T-cell (primary cell): ENCODE measurements at regions not wholly inside any gene's neighbourhood (a gene's known extent, or its start where the extent isn't known, plus 50 kb on each side); places are given as distances from the start of the nearest gene placed in this dataset.

ENCODE experiments used
- ATAC-seq, 4 experiments: fragments of 200-7000 bp in 3 of 4; fragments of 150-1000 bp in 1 of 4; cut with Tn5 transposase; replicated peaks in 1 of 4; 1 replicate in 3 of 4; 2 replicates in 1 of 4; pipeline ENCODE4 v1.10.0; 2021; ENCODE audit warnings: moderate library complexity in 3 of 4, mild to moderate bottlenecking in 2 of 4, moderate number of reproducible peaks in 1 of 4
- CTCF ChIA-PET, 2 donors: fragments of 300-600 bp; sonication (Branson Sonifier 250); formaldehyde crosslinking; loops; one replicate each; lab custom pipeline; 2022; ENCODE audit warnings: antibody characterized with exemption in 2 of 2; lab: Charles Lee
- POLR2A ChIA-PET, 2 donors: fragments of 300-600 bp; sonication (Branson Sonifier 250); formaldehyde crosslinking; loops; one replicate each; lab custom pipeline; 2022; ENCODE audit warnings: antibody characterized with exemption in 2 of 2; lab: Charles Lee
- DNase-seq, 35 experiments: peaks; one replicate each; pipeline versions ENCODE4 v3.0.0 to v3.0.0-alpha.2; 2013 to 2023
- H3K27ac ChIP-seq: one replicate; pipeline ENCODE4 v1.5.1; 2013; ENCODE audit warnings: low read length
- H3K27me3 ChIP-seq, 2 experiments: replicated peaks in 1 of 2; 1 replicate in 1 of 2; 2 replicates in 1 of 2; pipeline versions ENCODE4 v1.6.1 to v1.7.0; 2013; ENCODE audit warnings: low read length in 1 of 2, mixed read lengths in 1 of 2; ENCODE audit not compliant: control insufficient read depth in 2 of 2, insufficient read depth in 2 of 2; ENCODE audit errors: extremely low read depth in 1 of 2
- H3K36me3 ChIP-seq, 2 donors: 1 replicate in 1 of 2; 2 replicates in 1 of 2; pipeline versions ENCODE4 v1.6.1 to v1.7.0; 2013; ENCODE audit warnings: low read length in 1 of 2; ENCODE audit not compliant: control insufficient read depth in 2 of 2, insufficient read depth in 1 of 2; ENCODE audit errors: extremely low read depth in 1 of 2
- H3K4me1 ChIP-seq, 2 experiments: 1 replicate in 1 of 2; 2 replicates in 1 of 2; pipeline versions ENCODE4 v1.6.1 to v1.7.0; 2013; ENCODE audit warnings: low read length in 2 of 2, mixed read lengths in 1 of 2; ENCODE audit not compliant: insufficient read depth in 2 of 2, control insufficient read depth in 1 of 2; ENCODE audit errors: extremely low read depth in 1 of 2
- H3K4me3 ChIP-seq, 2 donors: 1 replicate in 1 of 2; 2 replicates in 1 of 2; pipeline versions ENCODE4 v1.5.1 to v1.7.0; 2013; ENCODE audit warnings: mild to moderate bottlenecking in 2 of 2, low read length in 1 of 2, moderate library complexity in 1 of 2; ENCODE audit not compliant: control insufficient read depth in 1 of 2; ENCODE audit errors: extremely low read depth in 1 of 2
- H3K9me3 ChIP-seq: 2 replicates; pipeline ENCODE4 v1.7.0; 2013
- H3K27ac Mint-ChIP-seq, 2 donors: one replicate each; pipeline ENCODE4 v1.8.0; 2020 to 2021; ENCODE audit warnings: mild to moderate bottlenecking in 2 of 2, mixed read lengths in 2 of 2
- H3K27me3 Mint-ChIP-seq, 2 donors: one replicate each; pipeline ENCODE4 v1.8.0; 2021 to 2022; ENCODE audit warnings: mixed read lengths in 2 of 2
- H3K36me3 Mint-ChIP-seq: one replicate; pipeline ENCODE4 v1.8.0; 2021; ENCODE audit warnings: mixed read lengths
- H3K4me1 Mint-ChIP-seq, 3 donors: one replicate each; pipeline ENCODE4 v1.8.0; 2020 to 2022; ENCODE audit warnings: mixed read lengths in 3 of 3, mild to moderate bottlenecking in 1 of 3
- H3K4me3 Mint-ChIP-seq, 3 donors: one replicate each; pipeline ENCODE4 v1.8.0; 2020 to 2022; ENCODE audit warnings: mild to moderate bottlenecking in 3 of 3, mixed read lengths in 3 of 3, moderate library complexity in 3 of 3
- H3K9me3 Mint-ChIP-seq, 3 donors: one replicate each; pipeline ENCODE4 v1.8.0; 2020 to 2022; ENCODE audit warnings: mixed read lengths in 3 of 3
- WGBS: methylation state at CpG from one replicate; pipeline ENCODE4 v1.1.5; 2013; ENCODE audit warnings: missing lambda C conversion rate; ENCODE audit not compliant: insufficient coverage; 5-methylcytosine and 5-hydroxymethylcytosine counted together

GRCh38 chr4:53651156-53651735 is 60.0 kb upstream of the LNX1 start:
- no peaks in the 10 kb centered on the region for H3K9me3 ChIP-seq
- ChIA-PET CTCF (no interaction called here), POLR2A (no interaction called here)
- WGBS, result no CpG with 5 or more reads among the region's 7 CpGs
- no peak overlapping the region for H3K27ac ChIP-seq
- Mint-ChIP-seq H3K4me3 (no peak overlapping the region), H3K27me3 (peaks cover 0 to 5% of the 10 kb centered on the region in 2 donors), H3K27ac (no peak overlapping the region), H3K4me1 (no peaks in the 10 kb centered on the region), H3K36me3 (no peaks in the 10 kb centered on the region), H3K9me3 (no peaks in the 10 kb centered on the region)
- H3K36me3 ChIP-seq, result no peaks in the 10 kb centered on the region
- DNase-seq (no peak), ATAC-seq (no peak)
- H3K4me1 ChIP-seq, result no peaks in the 10 kb centered on the region
- H3K27me3 ChIP-seq, result peaks cover 0 to 9% of the 10 kb centered on the region in 2 experiments
- H3K4me3 ChIP-seq, result no peak overlapping the region

GRCh38 chr4:53649357-53649756 is 58.1 kb upstream of the LNX1 start:
- ChIA-PET POLR2A (no interaction called here), CTCF (no interaction called here)
- H3K36me3 Mint-ChIP-seq, result no peaks in the 10 kb centered on the region

GRCh38 chr4:53647547-53647946 is 56.3 kb upstream of the LNX1 start:
- no peaks in the 10 kb centered on the region for H3K4me1 Mint-ChIP-seq
- POLR2A ChIA-PET, result no interaction called here

More at GRCh38 chr4:53649357-53649756, 58.1 kb upstream of the LNX1 start:
- H3K27me3 ChIP-seq, result peaks cover 0 to 9% of the 10 kb centered on the region in 2 experiments
- H3K4me3 ChIP-seq, result no peak overlapping the region
- H3K4me1 ChIP-seq, result no peaks in the 10 kb centered on the region
- no peaks in the 10 kb centered on the region for H3K9me3 ChIP-seq
- H3K27me3 Mint-ChIP-seq, result peaks cover 5 to 6% of the 10 kb centered on the region in 2 donors
- H3K27ac ChIP-seq, result no peak overlapping the region
- DNase-seq (no peak), ATAC-seq (no peak)
- H3K27ac Mint-ChIP-seq, result no peak overlapping the region
- WGBS, result 73% methylated on average over 1 of the region's 2 CpGs
- H3K4me3 Mint-ChIP-seq, result no peak overlapping the region
- H3K36me3 ChIP-seq, result no peaks in the 10 kb centered on the region
- no peaks in the 10 kb centered on the region for H3K4me1 Mint-ChIP-seq
- H3K9me3 Mint-ChIP-seq, result no peaks in the 10 kb centered on the region

GRCh38 chr4:53646795-53647194 is 55.5 kb upstream of the LNX1 start:
- 33% methylated on average over 1 of the region's 3 CpGs for WGBS
- no peaks in the 10 kb centered on the region for H3K9me3 Mint-ChIP-seq
- DNase-seq, result no peak
- no peak overlapping the region for H3K27ac Mint-ChIP-seq
- POLR2A ChIA-PET, result no interaction called here
- no peak for ATAC-seq
- H3K36me3 Mint-ChIP-seq, result no peaks in the 10 kb centered on the region
- H3K27me3 Mint-ChIP-seq, result peaks cover 5 to 7% of the 10 kb centered on the region in 2 donors
- no peak overlapping the region for H3K4me3 Mint-ChIP-seq
- CTCF ChIA-PET, result interaction anchor here in 1 of 2 donors (0.6 kb wide), 1 partner anchor 41 kb away, joined by 3 read pairs; no protein-coding TSS in a partner anchor
- Histone ChIP-seq H3K36me3 (no peaks in the 10 kb centered on the region), H3K27ac (no peak overlapping the region), H3K4me1 (no peaks in the 10 kb centered on the region), H3K27me3 (peaks cover 0 to 4% of the 10 kb centered on the region in 2 experiments), H3K4me3 (no peak overlapping the region), H3K9me3 (no peaks in the 10 kb centered on the region)
- no peaks in the 10 kb centered on the region for H3K4me1 Mint-ChIP-seq

More at GRCh38 chr4:53647547-53647946, 56.3 kb upstream of the LNX1 start:
- ATAC-seq, result no peak
- H3K36me3 ChIP-seq, result no peaks in the 10 kb centered on the region
- no peak overlapping the region for H3K27ac ChIP-seq
- no peak overlapping the region for H3K4me3 ChIP-seq
- Mint-ChIP-seq H3K27me3 (peaks cover 5 to 7% of the 10 kb centered on the region in 2 donors), H3K36me3 (no peaks in the 10 kb centered on the region), H3K27ac (no peak overlapping the region), H3K9me3 (no peaks in the 10 kb centered on the region), H3K4me3 (no peak overlapping the region)
- WGBS, result no CpG with 5 or more reads among the region's 5 CpGs
- CTCF ChIA-PET, result no interaction called here
- no peaks in the 10 kb centered on the region for H3K9me3 ChIP-seq
- peaks cover 0 to 9% of the 10 kb centered on the region in 2 experiments for H3K27me3 ChIP-seq
- no peak for DNase-seq
- H3K4me1 ChIP-seq, result no peaks in the 10 kb centered on the region

- Histone ChIP-seq H3K4me1 (no peaks in the 10 kb centered on the region), H3K4me3 (no peak overlapping the region), H3K27ac (no peak overlapping the region), H3K36me3 (no peaks in the 10 kb centered on the region), H3K9me3 (no peaks in the 10 kb centered on the region), H3K27me3 (peaks cover 0 to 4% of the 10 kb centered on the region in 2 experiments)
- no peak overlapping the region for H3K27ac Mint-ChIP-seq
- ATAC-seq, result no peak
- 79% methylated on average over 3 of the region's 3 CpGs for WGBS
- no peaks in the 10 kb centered on the region for H3K36me3 Mint-ChIP-seq
- no peak overlapping the region for H3K4me3 Mint-ChIP-seq
- no peak for DNase-seq
- no peaks in the 10 kb centered on the region for H3K9me3 Mint-ChIP-seq
- H3K4me1 Mint-ChIP-seq, result no peaks in the 10 kb centered on the region
- peaks cover 5 to 7% of the 10 kb centered on the region in 2 donors for H3K27me3 Mint-ChIP-seq
- CTCF ChIA-PET, result no interaction called here
- POLR2A ChIA-PET, result no interaction called here
Measured at GRCh38 chr4:53645108-53645507, 53.8 kb upstream of the LNX1 start.

- Mint-ChIP-seq H3K36me3 (no peaks in the 10 kb centered on the region), H3K4me1 (no peaks in the 10 kb centered on the region), H3K9me3 (no peaks in the 10 kb centered on the region), H3K4me3 (no peak overlapping the region), H3K27ac (no peak overlapping the region), H3K27me3 (peaks cover under 1 to 7% of the 10 kb centered on the region in 2 donors)
- Histone ChIP-seq H3K27ac (no peak overlapping the region), H3K4me3 (no peak overlapping the region), H3K9me3 (no peaks in the 10 kb centered on the region), H3K4me1 (no peaks in the 10 kb centered on the region), H3K36me3 (no peaks in the 10 kb centered on the region), H3K27me3 (peaks cover 0 to 4% of the 10 kb centered on the region in 2 experiments)
- ChIA-PET POLR2A (no interaction called here), CTCF (no interaction called here)
- WGBS, result 51% methylated on average over 3 of the region's 3 CpGs
- ATAC-seq (no peak), DNase-seq (no peak)
Measured at GRCh38 chr4:53644607-53645006, 53.3 kb upstream of the LNX1 start.
